ENCODE measurements at regions not wholly inside any gene's neighbourhood (a gene's known extent, or its start where the extent isn't known, plus 50 kb on each side); places are given as distances from the start of the nearest gene placed in this dataset.

- Histone ChIP-seq H3K4me2 (ENCODE audit: insufficient read depth, low read length) (no peak overlapping the region), H3K27ac (ENCODE audit: extremely low read depth, low read depth, low read length) (no peak overlapping the region), H3K27me3 (ENCODE audit: control insufficient read depth in 2 of 2, insufficient read depth in 2 of 2, low read length in 2 of 2) (no peaks in the 10 kb centered on the region), H3K4me3 (no peak overlapping the region), H3K36me3 (ENCODE audit: control insufficient read depth, insufficient read depth, low read length) (no peaks in the 10 kb centered on the region), H4K20me1 (replicated peaks; ENCODE audit: control insufficient read depth, insufficient read depth, low read length) (no peaks in the 10 kb centered on the region), H3K9me1 (ENCODE audit: control insufficient read depth, insufficient read depth, low read length) (no peaks in the 10 kb centered on the region), H2AFZ (ENCODE audit: low read depth, low read length) (no peak overlapping the region), H3K79me2 (ENCODE audit: control insufficient read depth, insufficient read depth, low read length) (no peaks in the 10 kb centered on the region), H3K9me3 (replicated peaks; ENCODE audit: control insufficient read depth, insufficient read depth, low read depth, low read length) (no peaks in the 10 kb centered on the region), H3K4me1 (replicated peaks in 1 of 2; ENCODE audit: control insufficient read depth in 2 of 2, insufficient read depth in 2 of 2, low read length in 2 of 2) (no peaks in the 10 kb centered on the region), H3K9ac (ENCODE audit: insufficient read depth in 1 of 2, low read depth in 2 of 2, low read length in 2 of 2) (no peak overlapping the region)
- ChIA-PET CTCF (ENCODE audit: low intra/inter-chr PET ratio) (no interaction called here), POLR2A (no interaction called here)
- in situ Hi-C loops (cut with MboI), result no loop called here
- no peak for ATAC-seq
- no TSS peak for BruUV-seq (replicated peaks)
- no peak for FAIRE-seq
- WGBS (ENCODE audit: insufficient coverage, low coverage, missing lambda C conversion rate), result 1% methylated on average over 20 of the region's 21 CpGs
- no peak for DNase-seq (ENCODE audit: extremely low read depth in 1 of 4, low spot score in 3 of 4)
- intact Hi-C loops (cut with micrococcal nuclease), result no loop called here
- no peak for TF ChIP-seq SRSF1 (IDR thresholded peaks at IDR 0.05; ENCODE audit: low read depth, low read length)
- TF ChIP-seq FOXA1 (IDR thresholded peaks at IDR 0.05; ENCODE audit: borderline replicate concordance), result no peak
- TF ChIP-seq ZKSCAN1 (IDR thresholded peaks at IDR 0.05; ENCODE audit: low read depth, low read length), result no peak
- TF ChIP-seq SAP30 (IDR thresholded peaks at IDR 0.05; ENCODE audit: borderline replicate concordance, insufficient read depth, low read depth, low read length, poor library complexity, severe bottlenecking), result no peak
- no peak for TF ChIP-seq ATF6 (CRISPR knock-in tag; IDR thresholded peaks at IDR 0.05)
- TF ChIP-seq BCL6 (CRISPR knock-in tag; IDR thresholded peaks at IDR 0.05), result no peak
- no peak for TF ChIP-seq ZNF408 (CRISPR knock-in tag; IDR thresholded peaks at IDR 0.05; ENCODE audit: low read depth)
- TF ChIP-seq ZNF518B (CRISPR knock-in tag; IDR thresholded peaks at IDR 0.05), result no peak
- TF ChIP-seq RAD51 (IDR thresholded peaks at IDR 0.05; ENCODE audit: borderline replicate concordance, low read depth), result no peak
- no peak for TF ChIP-seq FOXM1 (IDR thresholded peaks at IDR 0.05; ENCODE audit: low read depth)
- TF ChIP-seq FOXM1 (CRISPR knock-in tag; IDR thresholded peaks at IDR 0.05; ENCODE audit: low read depth), result no peak
- no peak for TF ChIP-seq ZFP1 (CRISPR knock-in tag; IDR thresholded peaks at IDR 0.05)
- TF ChIP-seq ZNF12 (CRISPR knock-in tag; IDR thresholded peaks at IDR 0.05), result no peak
- TF ChIP-seq SMAD1 (IDR thresholded peaks at IDR 0.05; ENCODE audit: low read depth, low read length, partially characterized antibody), result no peak
- TF ChIP-seq ETS1 (conservative IDR thresholded peaks at IDR 0.05; ENCODE audit: control insufficient read depth, low read depth, low read length), result no peak
- TF ChIP-seq RBM22 (IDR thresholded peaks at IDR 0.05; ENCODE audit: low read depth, low read length, poor library complexity, severe bottlenecking), result no peak
Measured at GRCh38 chr4:111788099-111788498, 357.2 kb upstream of the FAM241A start.
